ENCODE measurements at regions not wholly inside any gene's neighbourhood (a gene's known extent, or its start where the extent isn't known, plus 50 kb on each side); places are given as distances from the start of the nearest gene placed in this dataset.
"Not testable (repeated sequence)": the region's sequence is repeated elsewhere in the genome, so short reads cannot be mapped to it uniquely, and the experiment has no call there.

- no peak for DNase-seq (ENCODE audit: low spot score)
Observed at GRCh38 chr3:4149296-4149695, 153.9 kb upstream of the SETMAR start.

DNA sequence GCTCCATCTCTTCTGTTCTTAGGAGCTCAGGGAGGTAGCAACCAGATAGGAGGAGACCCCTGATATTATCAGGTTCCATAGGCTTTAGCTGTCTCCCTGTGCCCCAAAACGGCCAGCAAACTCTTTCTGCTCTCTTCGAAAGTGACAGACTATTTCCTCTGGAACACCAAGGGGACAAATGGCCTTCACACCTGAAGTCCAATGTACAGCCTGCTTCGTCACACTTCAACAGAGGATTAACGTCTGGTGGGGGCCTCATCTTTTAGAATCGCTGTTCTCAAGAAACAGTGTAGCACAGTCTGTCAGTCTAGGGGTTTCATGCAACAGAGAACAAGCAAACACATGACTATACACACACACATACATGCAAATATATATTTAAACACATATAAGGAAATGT, 152.4 kb upstream of the SETMAR start:
- no peak for DNase-seq (ENCODE audit: low spot score)

DNA sequence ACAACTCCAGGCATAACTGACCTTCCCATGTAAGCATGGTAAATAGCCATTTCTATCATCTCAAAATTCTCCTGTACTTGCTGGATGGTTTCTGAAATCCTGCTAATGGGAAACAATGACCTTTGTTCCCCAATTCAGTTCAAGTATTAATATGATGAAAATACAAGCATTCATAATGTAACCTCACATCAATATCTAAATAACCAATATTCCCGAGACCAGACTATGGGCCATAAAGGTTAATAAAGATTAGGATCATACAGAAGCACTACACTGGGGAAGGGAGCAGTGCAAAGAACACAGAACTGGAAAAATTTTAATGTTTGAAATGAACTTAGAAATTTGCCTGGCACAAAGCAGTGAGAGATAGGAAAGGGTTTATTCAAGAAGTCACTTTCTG, 151.3 kb upstream of the SETMAR start:
- DNase-seq (ENCODE audit: low spot score): no peak

DNA sequence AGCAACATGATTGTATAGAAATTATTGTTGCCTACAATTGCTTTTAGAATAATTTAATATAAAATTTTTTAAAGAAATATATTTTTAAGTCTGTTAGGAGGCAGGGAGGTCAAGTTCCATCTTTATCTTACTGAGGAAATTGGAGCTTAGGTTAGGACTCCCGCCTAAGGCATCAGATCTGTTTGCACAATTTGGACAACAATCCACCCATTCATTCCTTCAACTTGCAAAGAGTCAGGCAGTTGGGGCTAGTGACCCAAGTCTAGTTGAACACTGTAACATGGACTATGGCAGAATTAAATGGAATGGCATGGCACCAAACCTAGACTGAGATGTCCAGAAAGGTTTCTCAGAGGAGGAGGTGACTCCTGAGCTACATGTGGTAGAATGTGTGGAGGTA, 149.4 kb upstream of the SETMAR start:
- no peak for DNase-seq (ENCODE audit: low spot score)

- DNase-seq (ENCODE audit: low spot score): no peak
Observed at GRCh38 chr3:4158329-4158728, 144.8 kb upstream of the SETMAR start.

GRCh38 chr3:4162096-4162495, 141.1 kb upstream of the SETMAR start:
- no peak for DNase-seq (ENCODE audit: low spot score)

DNA sequence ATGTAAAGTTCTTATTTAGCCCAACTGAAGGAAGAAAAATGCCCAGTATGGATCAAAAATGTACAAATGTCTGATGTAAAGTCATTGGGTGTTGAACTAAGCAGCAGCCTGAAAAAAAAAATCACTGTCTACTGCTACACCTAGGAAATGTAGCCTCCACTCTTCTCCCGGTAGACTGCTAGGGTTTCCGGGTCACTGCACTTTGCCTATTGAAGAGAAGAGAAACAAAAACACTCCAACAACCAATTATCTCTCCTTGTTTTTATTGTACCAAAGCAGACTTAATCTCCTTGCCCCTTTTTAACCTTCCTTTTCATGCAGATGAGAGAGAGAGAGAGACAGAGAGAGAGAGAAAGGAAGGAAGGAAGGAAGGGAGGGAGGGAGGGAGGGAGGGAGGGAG, 140.2 kb upstream of the SETMAR start:
- no peak for DNase-seq (ENCODE audit: low spot score)

GRCh38 chr3:4166540-4166939, 136.6 kb upstream of the SETMAR start:
- no peak for DNase-seq (ENCODE audit: low spot score)

GRCh38 chr3:4167230-4167629, 135.9 kb upstream of the SETMAR start:
- not testable (repeated sequence) for DNase-seq (ENCODE audit: low spot score)

- no peak for DNase-seq (ENCODE audit: low spot score)
Observed at GRCh38 chr3:4174791-4175190, 128.4 kb upstream of the SETMAR start.

GRCh38 chr3:4191971-4192370, 111.2 kb upstream of the SETMAR start:
- DNase-seq (ENCODE audit: low spot score): no peak

DNA sequence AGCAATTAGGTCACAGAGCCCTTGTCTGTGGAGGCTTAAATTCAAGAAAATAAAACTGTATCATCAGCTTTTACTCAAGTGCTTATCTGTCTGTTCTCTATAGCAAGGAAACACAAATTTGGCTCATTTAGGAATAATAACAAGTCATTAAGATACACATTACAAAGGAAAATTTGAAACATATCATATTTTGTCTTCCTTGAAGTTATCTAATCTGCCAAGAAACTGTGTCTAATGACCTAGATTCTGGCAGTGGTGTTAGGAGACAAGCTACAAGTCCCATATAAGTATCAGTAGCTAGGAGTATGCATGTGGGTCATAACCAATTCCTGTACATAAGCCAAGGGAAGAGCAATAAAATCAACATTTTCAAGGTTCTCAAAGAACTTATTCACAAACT, 108.2 kb upstream of the SETMAR start:
- DNase-seq (ENCODE audit: low spot score): no peak

GRCh38 chr3:4196506-4197147, 106.5 kb upstream of the SETMAR start:
- no peak for DNase-seq (ENCODE audit: low spot score)

DNA sequence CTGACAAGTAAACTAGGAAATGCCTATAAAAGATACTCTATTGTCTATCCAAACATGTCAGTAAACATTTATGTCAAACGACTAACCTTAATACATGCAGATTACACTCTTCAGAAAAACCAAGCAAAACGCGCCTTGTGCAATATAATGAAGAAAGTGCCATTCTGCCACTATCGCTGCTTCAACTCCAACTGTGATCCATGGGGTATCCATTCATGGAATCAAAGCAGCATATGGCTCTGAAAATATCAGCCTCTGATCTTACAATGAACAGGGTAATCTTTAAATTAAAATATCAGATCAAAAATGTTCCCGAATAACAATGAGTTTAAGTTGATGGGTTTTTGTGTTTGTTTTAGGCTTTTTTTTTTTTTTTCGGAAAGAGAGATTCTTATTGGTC, 105.5 kb upstream of the SETMAR start:
- no peak for DNase-seq (ENCODE audit: low spot score)

DNA sequence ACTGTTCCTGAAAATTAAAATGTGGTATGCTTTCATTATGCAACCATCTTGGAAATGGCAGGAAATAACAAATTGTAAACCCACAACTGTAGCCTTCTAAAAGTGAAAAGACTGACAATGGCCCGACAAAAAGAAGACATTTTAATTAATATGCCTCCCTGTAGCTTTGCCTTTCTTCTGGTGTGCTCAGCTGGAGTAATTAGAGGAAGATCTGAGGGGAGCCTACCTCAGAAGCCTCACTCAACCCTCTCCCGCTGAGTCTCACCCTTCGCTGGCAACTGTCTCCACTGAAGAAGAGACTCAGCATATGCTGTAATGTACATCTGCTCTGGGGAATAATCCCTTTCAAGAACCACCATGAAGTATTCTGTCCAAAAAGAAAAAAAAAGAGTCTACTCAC, 104.7 kb upstream of the SETMAR start:
- DNase-seq (ENCODE audit: low spot score): no peak

- DNase-seq (ENCODE audit: low spot score): not testable (repeated sequence)
Observed at GRCh38 chr3:4204776-4205175, 98.4 kb upstream of the SETMAR start.

- no peak for DNase-seq (ENCODE audit: low spot score)
Observed at GRCh38 chr3:4207672-4208071, 95.5 kb upstream of the SETMAR start.

- no peak for DNase-seq (ENCODE audit: low spot score)
Observed at GRCh38 chr3:4208556-4208955, 94.6 kb upstream of the SETMAR start.

GRCh38 chr3:4211610-4212009, 91.6 kb upstream of the SETMAR start:
- DNase-seq (ENCODE audit: low spot score): no peak

DNA sequence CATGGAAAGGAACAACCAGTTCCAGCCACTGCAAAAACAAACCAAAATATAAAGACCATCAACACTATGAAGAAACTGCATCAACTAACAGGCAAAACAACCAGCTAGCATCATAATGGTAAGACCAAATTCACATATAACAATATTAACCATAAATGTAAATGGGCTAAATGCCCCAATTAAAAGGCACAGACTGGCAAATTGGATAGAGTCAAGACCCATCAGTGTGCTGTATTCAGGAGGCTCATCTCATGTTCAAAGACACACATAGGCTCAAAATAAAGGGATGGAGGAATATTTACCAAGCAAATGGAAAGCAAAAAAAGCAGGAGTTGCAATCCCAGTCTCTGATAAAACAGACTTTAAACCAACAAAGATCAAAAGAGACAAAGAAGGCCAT, 89.7 kb upstream of the SETMAR start:
- not testable (repeated sequence) for DNase-seq (ENCODE audit: low spot score)

GRCh38 chr3:4216974-4217373, 86.2 kb upstream of the SETMAR start:
- DNase-seq (ENCODE audit: low spot score): not testable (repeated sequence)

- DNase-seq (ENCODE audit: low spot score): no peak
Observed at GRCh38 chr3:4218456-4219226, 84.5 kb upstream of the SETMAR start.

DNA sequence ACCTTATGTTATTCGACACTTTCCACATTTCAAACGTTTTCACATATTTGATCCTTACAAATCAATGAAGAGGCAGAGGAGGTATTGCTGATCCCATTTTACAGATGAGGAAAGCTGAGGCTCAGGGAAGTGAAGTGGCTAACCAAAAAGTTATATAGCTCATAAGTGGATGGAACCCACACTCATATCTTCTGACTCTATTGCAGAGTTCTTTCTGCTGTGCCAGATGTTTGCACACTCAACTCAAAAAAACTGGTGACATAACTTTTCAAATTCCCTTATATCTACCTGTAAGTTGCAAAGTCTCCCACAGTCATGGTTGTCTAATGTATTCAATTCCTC, 84.0 kb upstream of the SETMAR start:
- no peak for DNase-seq (ENCODE audit: low spot score)

GRCh38 chr3:4220065-4220464, 83.1 kb upstream of the SETMAR start:
- no peak for DNase-seq (ENCODE audit: low spot score)

All from ecto neural progenitor cell (in vitro differentiated cells).